GM20000 (cell line): ENCODE measurements at regions not wholly inside any gene's neighbourhood (a gene's known extent, or its start where the extent isn't known, plus 50 kb on each side); places are given as distances from the start of the nearest gene placed in this dataset.

Experiments used
- DNase-seq: peaks from one replicate; pipeline ENCODE4 v3.0.0; 2012; ENCODE audit warnings: low spot score
- CTCF ChIP-seq: IDR thresholded peaks from 2 replicates; pipeline ENCODE4 v1.5.1; 2012; ENCODE audit warnings: mild to moderate bottlenecking, control low read depth; ENCODE audit errors: extremely low read depth, missing control alignments

GRCh38 chr1:230517326-230517725 is 91.2 kb upstream of the PGBD5 start:
- TF ChIP-seq CTCF, result no peak
- no peak for DNase-seq

- DNase-seq, result no peak
- TF ChIP-seq CTCF, result no peak
Observed at GRCh38 chr1:230516889-230517288, 90.8 kb upstream of the PGBD5 start.

- no peak for DNase-seq
- no peak for TF ChIP-seq CTCF
Observed at GRCh38 chr1:230515451-230516145, 89.5 kb upstream of the PGBD5 start.

GRCh38 chr1:230510496-230510895 is 84.4 kb upstream of the PGBD5 start:
- no peak for DNase-seq
- TF ChIP-seq CTCF, result no peak

GRCh38 chr1:230509281-230509977 is 83.3 kb upstream of the PGBD5 start:
- TF ChIP-seq CTCF, result no peak
- no peak for DNase-seq

- DNase-seq, result no peak
- no peak for TF ChIP-seq CTCF
Observed at GRCh38 chr1:230507666-230508402, 81.7 kb upstream of the PGBD5 start.

- no peak for DNase-seq
- TF ChIP-seq CTCF, result no peak
Observed at GRCh38 chr1:230507236-230507635, 81.1 kb upstream of the PGBD5 start.
